ENCODE measurements at regions not wholly inside any gene's neighbourhood (a gene's known extent, or its start where the extent isn't known, plus 50 kb on each side); places are given as distances from the start of the nearest gene placed in this dataset.

- no peak for DNase-seq (ENCODE audit: low spot score)
- H3K27me3 Mint-ChIP-seq = peaks cover 9 to 16% of the 10 kb centered on the region in 2 donors
These were observed 76.7 kb upstream of the NECTIN1 start for GRCh38 chr11:119805663-119806062.

GRCh38 chr11:119804698-119805097 is 75.7 kb upstream of the NECTIN1 start:
- Mint-ChIP-seq H3K9me3 (no peaks in the 10 kb centered on the region), H3K4me1 (ENCODE audit: low read depth in 2 of 2) (no peaks in the 10 kb centered on the region), H3K27me3 (peaks cover 9 to 10% of the 10 kb centered on the region in 2 donors), H3K4me3 (no peak overlapping the region), H3K27ac (no peak overlapping the region), H3K36me3 (no peaks in the 10 kb centered on the region)
- ATAC-seq (no peak), DNase-seq (ENCODE audit: low spot score) (no peak)

More at GRCh38 chr11:119805663-119806062, 76.7 kb upstream of the NECTIN1 start:
- Mint-ChIP-seq H3K4me1 (ENCODE audit: low read depth in 2 of 2) (no peaks in the 10 kb centered on the region), H3K36me3 (no peaks in the 10 kb centered on the region), H3K9me3 (no peaks in the 10 kb centered on the region), H3K4me3 (no peak overlapping the region), H3K27ac (no peak overlapping the region)
- no peak for ATAC-seq

- Mint-ChIP-seq H3K4me3 (no peak overlapping the region), H3K27me3 (peaks cover 8 to 10% of the 10 kb centered on the region in 2 donors), H3K4me1 (ENCODE audit: low read depth in 2 of 2) (no peaks in the 10 kb centered on the region), H3K27ac (no peak overlapping the region), H3K9me3 (no peaks in the 10 kb centered on the region), H3K36me3 (no peaks in the 10 kb centered on the region)
- no peak for ATAC-seq
- DNase-seq (ENCODE audit: low spot score) = no peak
These were observed 74.8 kb upstream of the NECTIN1 start for GRCh38 chr11:119803726-119804294.

- Mint-ChIP-seq H3K36me3 (no peaks in the 10 kb centered on the region), H3K4me3 (no peak overlapping the region), H3K27ac (no peak overlapping the region), H3K9me3 (no peaks in the 10 kb centered on the region), H3K27me3 (peaks cover 11% of the 10 kb centered on the region in 2 donors), H3K4me1 (ENCODE audit: low read depth in 2 of 2) (no peaks in the 10 kb centered on the region)
- no peak for DNase-seq (ENCODE audit: low spot score)
- no peak for ATAC-seq
These were observed 74.1 kb upstream of the NECTIN1 start for GRCh38 chr11:119803139-119803538.

GRCh38 chr11:119802670-119803069 is 73.7 kb upstream of the NECTIN1 start:
- Mint-ChIP-seq H3K9me3 (no peaks in the 10 kb centered on the region), H3K4me3 (no peak overlapping the region), H3K4me1 (ENCODE audit: low read depth in 2 of 2) (no peaks in the 10 kb centered on the region), H3K27ac (no peak overlapping the region), H3K27me3 (peaks cover 11% of the 10 kb centered on the region in 2 donors), H3K36me3 (no peaks in the 10 kb centered on the region)
- no peak for DNase-seq (ENCODE audit: low spot score)
- no peak for ATAC-seq

GRCh38 chr11:119800619-119801018 is 71.6 kb upstream of the NECTIN1 start:
- no peak for ATAC-seq
- Mint-ChIP-seq H3K27ac (no peak overlapping the region), H3K36me3 (no peaks in the 10 kb centered on the region), H3K4me3 (no peak overlapping the region), H3K27me3 (peaks cover 18 to 21% of the 10 kb centered on the region in 2 donors), H3K9me3 (no peaks in the 10 kb centered on the region), H3K4me1 (ENCODE audit: low read depth in 2 of 2) (no peaks in the 10 kb centered on the region)
- DNase-seq (ENCODE audit: low spot score) = no peak

GRCh38 chr11:119800171-119800570 is 71.2 kb upstream of the NECTIN1 start:
- H3K4me3 Mint-ChIP-seq = no peak overlapping the region
- DNase-seq (ENCODE audit: low spot score) (no peak), ATAC-seq (no peak)
- peaks cover 22 to 25% of the 10 kb centered on the region in 2 donors for H3K27me3 Mint-ChIP-seq
- no peaks in the 10 kb centered on the region for H3K36me3 Mint-ChIP-seq
- H3K4me1 Mint-ChIP-seq (ENCODE audit: low read depth in 2 of 2) = no peaks in the 10 kb centered on the region
- no peaks in the 10 kb centered on the region for H3K9me3 Mint-ChIP-seq
- no peak overlapping the region for H3K27ac Mint-ChIP-seq

- Mint-ChIP-seq H3K4me3 (no peak overlapping the region), H3K36me3 (no peaks in the 10 kb centered on the region), H3K9me3 (no peaks in the 10 kb centered on the region), H3K4me1 (ENCODE audit: low read depth in 2 of 2) (no peaks in the 10 kb centered on the region), H3K27me3 (peaks cover 24 to 26% of the 10 kb centered on the region in 2 donors), H3K27ac (no peak overlapping the region)
- no peak for ATAC-seq
- no peak for DNase-seq (ENCODE audit: low spot score)
These were observed 69.7 kb upstream of the NECTIN1 start for GRCh38 chr11:119798656-119799055.

GRCh38 chr11:119797736-119798135 is 68.7 kb upstream of the NECTIN1 start:
- Mint-ChIP-seq H3K27ac (no peak overlapping the region), H3K36me3 (no peaks in the 10 kb centered on the region), H3K4me1 (ENCODE audit: low read depth in 2 of 2) (no peaks in the 10 kb centered on the region), H3K27me3 (peaks cover 24 to 26% of the 10 kb centered on the region in 2 donors), H3K4me3 (no peak overlapping the region), H3K9me3 (no peaks in the 10 kb centered on the region)
- DNase-seq (ENCODE audit: low spot score) = no peak
- ATAC-seq = no peak

GRCh38 chr11:119797123-119797611 is 68.2 kb upstream of the NECTIN1 start:
- H3K36me3 Mint-ChIP-seq = no peaks in the 10 kb centered on the region
- H3K9me3 Mint-ChIP-seq = no peaks in the 10 kb centered on the region
- H3K27ac Mint-ChIP-seq = no peak overlapping the region
- ATAC-seq = peak in 1 of 2 donors; percentile 8
- no peak overlapping the region for H3K4me3 Mint-ChIP-seq
- H3K4me1 Mint-ChIP-seq (ENCODE audit: low read depth in 2 of 2) = no peaks in the 10 kb centered on the region
- no peak for DNase-seq (ENCODE audit: low spot score)
- H3K27me3 Mint-ChIP-seq = peaks cover 24 to 26% of the 10 kb centered on the region in 2 donors

GRCh38 chr11:119796363-119797060 is 67.5 kb upstream of the NECTIN1 start:
- H3K27me3 Mint-ChIP-seq = peaks cover 23 to 24% of the 10 kb centered on the region in 2 donors
- no peak for ATAC-seq
- no peak overlapping the region for H3K27ac Mint-ChIP-seq
- no peaks in the 10 kb centered on the region for H3K9me3 Mint-ChIP-seq
- no peak for DNase-seq (ENCODE audit: low spot score)
- H3K4me1 Mint-ChIP-seq (ENCODE audit: low read depth in 2 of 2) = no peaks in the 10 kb centered on the region
- H3K36me3 Mint-ChIP-seq = no peaks in the 10 kb centered on the region
- no peak overlapping the region for H3K4me3 Mint-ChIP-seq

- Mint-ChIP-seq H3K9me3 (no peaks in the 10 kb centered on the region), H3K4me3 (no peak overlapping the region), H3K36me3 (no peaks in the 10 kb centered on the region), H3K4me1 (ENCODE audit: low read depth in 2 of 2) (no peaks in the 10 kb centered on the region), H3K27me3 (peaks cover 21 to 24% of the 10 kb centered on the region in 2 donors), H3K27ac (no peak overlapping the region)
- ATAC-seq = no peak
- DNase-seq (ENCODE audit: low spot score) = no peak
These were observed 66.7 kb upstream of the NECTIN1 start for GRCh38 chr11:119795690-119796089.

- H3K4me3 Mint-ChIP-seq = no peak overlapping the region
- ATAC-seq = no peak
- no peak overlapping the region for H3K27ac Mint-ChIP-seq
- DNase-seq (ENCODE audit: low spot score) = no peak
- H3K36me3 Mint-ChIP-seq = no peaks in the 10 kb centered on the region
- H3K9me3 Mint-ChIP-seq = no peaks in the 10 kb centered on the region
- no peaks in the 10 kb centered on the region for H3K4me1 Mint-ChIP-seq (ENCODE audit: low read depth in 2 of 2)
- peaks cover 21 to 24% of the 10 kb centered on the region in 2 donors for H3K27me3 Mint-ChIP-seq
These were observed 66.2 kb upstream of the NECTIN1 start for GRCh38 chr11:119795231-119795630.

GRCh38 chr11:119794756-119795155 is 65.8 kb upstream of the NECTIN1 start:
- no peak for DNase-seq (ENCODE audit: low spot score)
- Mint-ChIP-seq H3K27ac (no peak overlapping the region), H3K36me3 (no peaks in the 10 kb centered on the region), H3K9me3 (no peaks in the 10 kb centered on the region), H3K27me3 (peaks cover 21 to 24% of the 10 kb centered on the region in 2 donors), H3K4me1 (ENCODE audit: low read depth in 2 of 2) (no peaks in the 10 kb centered on the region), H3K4me3 (no peak overlapping the region)
- ATAC-seq = no peak

Data from natural killer cell treated with Interleukin-12 subunit alpha and Interleukin-12 subunit beta and Interleukin-15 and Interleukin-18, amount 100 ng/mL, for 72 hours (primary cell).